GM03348 (cell line): ENCODE measurements at regions not wholly inside any gene's neighbourhood (a gene's known extent, or its start where the extent isn't known, plus 50 kb on each side); places are given as distances from the start of the nearest gene placed in this dataset.
"Not testable (repeated sequence)": the region's sequence is repeated elsewhere in the genome, so short reads cannot be mapped to it uniquely, and the experiment has no call there.

Experiments used
- DNase-seq: peaks from one replicate; pipeline ENCODE4 v3.0.0; 2012; ENCODE audit warnings: low spot score

DNA sequence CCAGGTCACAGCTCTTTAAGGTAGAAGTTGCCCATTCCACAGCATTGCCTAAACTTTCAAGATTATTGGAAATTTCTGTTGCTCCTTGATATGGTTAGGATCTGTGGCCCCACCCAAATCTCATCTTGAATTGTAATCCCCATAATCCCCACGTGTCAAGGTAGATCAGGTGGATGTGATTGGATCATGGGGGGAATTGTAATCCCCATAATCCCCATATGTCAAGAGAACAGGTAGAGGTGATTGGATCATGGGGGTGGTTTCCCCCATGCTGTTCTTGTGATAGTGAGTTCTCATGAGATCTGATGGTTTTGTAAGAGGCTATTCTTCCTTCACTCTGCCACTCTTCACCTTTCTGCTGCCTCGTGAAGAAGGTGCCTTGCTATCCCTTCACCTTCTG, 327.4 kb upstream of the MAP3K7 start:
- no peak for DNase-seq

- no peak for DNase-seq
These were observed 326.5 kb upstream of the MAP3K7 start for GRCh38 chr6:90913266-90913960.

DNA sequence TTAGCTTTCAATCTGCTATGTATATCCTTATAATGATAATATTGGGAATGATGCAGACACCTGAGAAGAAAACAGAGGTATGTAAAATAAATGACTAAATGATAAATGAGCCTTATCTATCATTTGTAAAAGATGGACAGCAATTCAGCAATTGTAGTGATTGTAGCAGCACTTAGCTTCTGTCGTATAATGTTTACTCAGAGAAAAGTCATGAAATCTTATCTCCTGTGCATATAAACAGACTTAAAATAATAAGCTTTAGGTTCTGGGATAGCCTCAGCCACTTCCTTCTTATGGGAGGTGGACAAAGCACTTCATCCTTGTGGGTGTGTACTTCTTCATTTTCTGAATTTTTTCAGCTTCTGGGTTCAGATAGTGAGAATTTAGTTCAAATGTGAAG, 324.8 kb upstream of the MAP3K7 start:
- DNase-seq: no peak

DNA sequence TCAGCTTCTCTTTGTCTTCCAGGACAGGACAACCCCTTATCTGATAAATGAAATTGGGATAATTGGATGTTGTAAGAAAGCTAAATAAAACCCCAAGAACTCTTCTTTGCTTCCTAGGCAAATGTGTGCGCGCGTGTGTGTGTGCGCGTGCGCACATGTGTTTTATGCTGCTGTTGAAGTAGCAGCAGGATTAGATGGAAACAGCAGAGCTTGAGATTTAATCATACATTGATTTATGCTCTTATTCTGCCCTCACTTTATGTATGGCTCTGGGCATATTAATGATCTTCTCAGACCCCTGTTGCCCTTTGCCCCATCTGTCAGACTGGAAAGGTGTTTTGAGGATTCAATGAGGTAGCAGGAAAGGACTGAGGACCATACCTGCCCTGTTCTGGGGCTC, 324.0 kb upstream of the MAP3K7 start:
- DNase-seq: no peak

DNA sequence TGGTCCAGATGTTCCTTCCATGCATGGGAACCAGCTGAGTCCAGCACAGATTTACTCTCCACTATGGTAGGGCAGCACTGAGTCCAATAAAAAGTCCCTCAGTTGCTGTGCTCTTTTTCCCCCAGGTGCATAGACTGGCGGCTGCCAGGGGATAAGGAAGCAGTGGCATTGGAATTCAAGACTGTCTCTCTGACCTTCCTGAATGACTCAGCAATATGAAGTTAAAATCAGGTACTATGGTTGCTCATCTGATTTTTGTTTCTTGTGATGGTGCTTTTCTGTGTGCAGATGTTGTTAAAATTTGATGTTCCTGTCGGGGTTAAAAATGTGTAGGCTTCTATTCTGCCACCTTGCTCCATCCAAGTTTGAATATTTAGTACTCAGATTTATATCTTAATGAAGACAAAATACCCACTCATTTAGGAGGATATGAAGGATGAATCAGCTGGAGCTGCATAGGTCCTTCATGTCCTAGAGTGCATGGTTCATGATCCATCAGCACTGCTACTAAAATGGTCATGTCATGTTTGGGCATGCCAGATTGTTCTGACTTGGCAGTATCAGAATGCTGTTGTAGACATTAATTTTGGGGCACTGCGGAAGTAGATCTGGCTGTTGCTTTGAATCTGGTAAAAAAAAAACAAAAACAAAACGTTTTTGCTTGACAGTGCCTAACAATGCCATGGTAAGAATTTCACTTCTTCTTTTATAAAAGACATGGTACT, 321.2 kb upstream of the MAP3K7 start:
- no peak for DNase-seq

DNA sequence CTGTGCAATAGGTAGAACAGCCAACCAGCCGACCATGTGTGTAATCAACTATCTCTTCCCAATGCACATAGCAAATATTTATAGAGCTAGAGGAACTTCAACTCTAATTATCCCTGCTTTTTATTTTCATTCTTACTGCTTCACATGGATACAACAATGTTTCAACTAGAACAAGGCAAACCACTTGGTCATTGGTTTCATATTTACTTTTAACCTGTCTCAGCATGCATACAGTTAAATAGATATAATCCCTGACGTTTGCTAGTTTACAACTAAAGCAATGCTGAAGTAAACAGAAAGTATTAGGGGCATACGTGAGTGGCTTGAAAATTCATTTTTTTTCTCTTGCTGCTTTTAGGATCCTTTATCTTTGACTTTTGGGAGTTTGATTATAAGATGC, 318.5 kb upstream of the MAP3K7 start:
- no peak for DNase-seq

DNA sequence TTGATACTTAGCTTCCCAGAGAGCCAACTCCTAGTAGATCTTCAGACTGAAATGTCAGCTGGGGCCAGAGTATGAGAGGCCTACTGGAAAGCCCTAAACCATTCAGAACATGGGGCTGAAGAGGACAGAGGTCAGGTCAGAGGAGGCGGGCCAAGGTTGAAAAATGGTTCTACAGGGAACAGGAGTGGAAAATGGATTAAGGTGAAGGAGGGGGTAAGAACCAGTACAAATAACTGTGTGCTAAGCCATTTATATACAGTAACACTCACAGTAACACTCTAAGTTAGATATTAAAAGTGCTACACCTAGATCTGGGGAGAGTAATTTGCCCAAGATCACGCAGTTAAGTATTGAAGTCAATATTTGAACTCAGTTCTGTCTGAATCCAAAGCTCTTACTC, 313.2 kb upstream of the MAP3K7 start:
- DNase-seq: no peak

- DNase-seq: no peak
These were observed 311.9 kb upstream of the MAP3K7 start for GRCh38 chr6:90898763-90899162.

- no peak for DNase-seq
These were observed 309.2 kb upstream of the MAP3K7 start for GRCh38 chr6:90896075-90896547.

DNA sequence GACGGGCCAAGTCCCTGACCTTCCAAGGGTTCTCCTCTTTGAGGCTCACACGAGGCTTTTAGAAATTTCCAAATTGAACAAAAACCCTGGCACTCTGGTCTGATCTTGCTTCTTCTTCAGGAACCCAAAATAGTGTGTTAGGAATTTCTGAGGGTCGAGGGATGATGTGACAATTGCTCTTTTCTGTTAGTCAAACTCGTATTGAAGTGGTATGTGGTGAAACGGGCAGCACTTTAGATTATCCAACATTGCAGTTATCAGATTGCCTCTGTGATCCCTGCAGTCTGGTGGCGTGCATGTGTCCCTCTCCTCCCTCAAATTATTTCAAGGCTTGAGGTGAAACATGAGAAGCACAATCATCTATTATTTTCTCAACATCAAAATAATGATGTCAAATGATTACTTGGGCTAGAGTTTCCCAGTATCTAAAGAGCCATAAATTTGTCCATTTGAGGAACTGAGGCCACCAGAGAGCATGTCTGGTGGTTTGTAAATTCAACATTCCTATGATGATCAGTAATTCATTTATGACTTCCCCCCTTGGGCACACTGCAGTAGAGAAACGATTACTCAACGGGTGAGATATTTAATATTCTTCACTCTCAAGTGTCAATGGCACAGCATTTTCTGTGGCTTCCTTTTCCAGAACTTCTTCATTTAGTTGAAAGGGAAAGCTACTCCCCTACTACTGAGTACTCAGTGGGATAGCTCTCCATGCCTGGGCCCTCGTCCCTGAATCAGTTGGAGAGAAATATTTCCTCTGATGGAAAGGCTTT, 308.6 kb upstream of the MAP3K7 start:
- DNase-seq: no peak

GRCh38 chr6:90894285-90895130, 307.6 kb upstream of the MAP3K7 start:
- no peak for DNase-seq

DNA sequence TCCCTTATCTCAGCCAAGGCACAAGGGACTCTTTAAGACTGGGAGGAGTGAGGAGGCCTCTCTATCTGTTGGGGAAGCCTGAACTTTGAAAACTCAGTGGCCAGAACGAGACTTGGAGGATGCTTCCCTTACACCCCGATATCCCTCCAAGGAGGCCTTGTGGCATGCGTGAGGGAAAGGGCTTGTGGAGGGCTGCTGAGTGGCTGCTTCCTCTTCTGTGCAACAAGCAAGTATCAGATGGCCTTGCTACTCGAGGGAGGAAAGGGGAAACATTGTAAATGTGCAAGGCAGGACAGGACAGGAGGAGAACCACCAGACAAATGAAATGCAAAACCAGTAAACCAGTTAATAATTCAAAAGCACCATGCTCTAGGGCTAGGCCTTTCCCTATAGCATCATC, 306.5 kb upstream of the MAP3K7 start:
- DNase-seq: no peak

- DNase-seq: no peak
These were observed 305.4 kb upstream of the MAP3K7 start for GRCh38 chr6:90892271-90892670.

- no peak for DNase-seq
These were observed 304.5 kb upstream of the MAP3K7 start for GRCh38 chr6:90891355-90891754.

DNA sequence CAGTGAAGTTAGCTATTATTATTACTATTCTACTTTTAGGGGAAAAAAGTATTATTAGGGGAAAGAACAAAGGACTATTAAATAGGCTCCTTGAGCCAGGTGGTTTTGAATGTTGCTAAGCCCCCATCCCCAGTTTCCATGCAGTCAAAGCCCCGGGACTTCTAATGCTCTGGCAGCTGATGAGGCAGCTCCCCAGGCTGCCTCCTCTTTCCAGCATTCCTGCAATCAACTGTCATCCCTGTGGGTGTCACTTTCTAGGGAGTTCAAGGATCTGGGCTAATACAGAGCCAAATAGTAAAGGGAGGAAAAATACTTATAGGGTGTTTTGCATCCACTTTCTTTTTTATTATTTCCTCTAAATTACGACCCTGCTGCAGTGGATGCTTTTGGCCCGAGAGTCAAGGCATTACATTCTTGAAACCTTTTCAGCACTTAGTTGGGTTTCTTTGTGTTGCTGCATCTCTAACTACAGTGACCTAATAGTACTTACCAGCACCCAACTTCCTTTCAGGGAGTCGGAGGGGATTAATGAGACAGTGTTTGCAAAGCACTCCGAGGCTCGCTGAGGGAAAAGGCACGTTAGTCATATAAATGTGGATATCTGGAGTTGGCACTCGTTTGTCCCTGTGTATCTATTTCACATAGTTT, 303.9 kb upstream of the MAP3K7 start:
- no peak for DNase-seq

DNA sequence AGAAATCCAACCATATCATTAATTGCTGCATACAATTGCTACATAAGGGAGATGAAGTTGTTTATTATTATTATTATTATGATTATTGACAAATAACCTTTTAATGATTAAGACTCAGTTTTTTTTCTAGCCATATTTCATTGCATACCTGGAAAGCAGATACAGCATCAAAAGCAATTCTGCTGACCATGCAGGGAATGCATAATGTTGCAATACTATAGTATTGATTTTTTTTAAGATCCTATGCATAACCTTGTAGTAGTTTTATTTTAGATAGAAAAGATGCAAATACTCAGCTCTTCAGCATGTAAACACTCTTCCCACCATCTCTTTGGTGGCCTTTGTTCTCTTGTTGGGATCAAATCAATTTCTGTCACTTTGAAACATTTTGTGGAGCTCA, 300.9 kb upstream of the MAP3K7 start:
- no peak for DNase-seq

GRCh38 chr6:90885611-90886056, 298.8 kb upstream of the MAP3K7 start:
- no peak for DNase-seq

DNA sequence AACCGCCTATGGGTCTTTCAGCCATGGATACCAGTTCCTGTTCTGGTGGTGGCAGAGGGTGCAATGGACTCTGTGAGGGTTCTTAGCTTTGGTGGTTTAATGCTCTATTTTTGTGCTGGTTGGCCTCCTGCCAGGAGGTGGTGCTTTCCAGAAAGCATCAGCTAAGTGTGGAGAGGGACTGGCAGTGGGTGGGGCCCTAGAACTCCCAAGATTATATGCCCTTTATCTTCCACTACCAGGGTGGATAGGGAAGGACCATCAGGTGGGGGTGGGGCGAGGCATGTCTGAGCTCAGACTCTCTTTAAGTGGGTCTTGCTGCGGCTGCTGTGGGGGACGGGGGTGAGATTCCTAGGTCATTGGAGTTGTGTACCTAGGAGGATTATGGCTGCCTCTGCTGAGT, 298.3 kb upstream of the MAP3K7 start:
- not testable (repeated sequence) for DNase-seq

DNA sequence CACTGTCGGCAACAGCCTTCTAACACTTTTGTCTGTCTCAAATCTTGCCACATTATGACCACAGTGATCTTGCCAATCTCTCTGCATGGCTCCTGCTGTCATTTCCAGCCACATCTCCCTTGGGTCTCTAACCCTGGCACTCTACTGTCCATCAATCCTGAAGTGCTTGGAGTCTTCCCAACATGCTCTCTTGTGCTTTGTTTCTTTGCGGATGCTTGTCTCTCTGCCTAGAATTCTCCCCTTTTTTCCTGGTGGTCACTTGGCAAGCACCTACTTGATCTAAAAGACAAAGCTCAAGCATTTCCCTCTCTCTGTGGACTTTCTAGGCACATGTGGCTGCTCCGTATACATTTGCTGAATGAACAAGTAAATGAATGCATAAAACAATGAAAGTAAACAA, 290.7 kb upstream of the MAP3K7 start:
- no peak for DNase-seq

DNA sequence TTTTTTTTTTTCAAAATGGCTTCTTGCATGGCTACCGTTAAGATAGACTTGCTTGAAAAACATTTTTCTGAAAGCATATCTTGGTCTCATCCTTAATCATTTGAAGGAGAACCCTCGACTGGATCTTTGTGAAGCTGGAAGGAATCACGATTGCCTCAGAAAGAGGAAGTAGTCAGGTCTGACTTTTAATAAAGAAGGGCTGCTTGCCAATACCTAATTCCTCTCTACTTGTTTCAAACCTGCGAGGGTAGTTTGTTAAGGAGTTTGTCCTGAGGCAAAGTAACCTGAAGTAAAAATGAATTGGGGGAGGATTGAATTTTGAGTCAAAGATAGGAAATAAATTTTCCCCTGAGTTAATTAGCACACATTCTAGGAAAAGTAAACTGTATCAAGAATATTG, 288.1 kb upstream of the MAP3K7 start:
- DNase-seq: no peak

DNA sequence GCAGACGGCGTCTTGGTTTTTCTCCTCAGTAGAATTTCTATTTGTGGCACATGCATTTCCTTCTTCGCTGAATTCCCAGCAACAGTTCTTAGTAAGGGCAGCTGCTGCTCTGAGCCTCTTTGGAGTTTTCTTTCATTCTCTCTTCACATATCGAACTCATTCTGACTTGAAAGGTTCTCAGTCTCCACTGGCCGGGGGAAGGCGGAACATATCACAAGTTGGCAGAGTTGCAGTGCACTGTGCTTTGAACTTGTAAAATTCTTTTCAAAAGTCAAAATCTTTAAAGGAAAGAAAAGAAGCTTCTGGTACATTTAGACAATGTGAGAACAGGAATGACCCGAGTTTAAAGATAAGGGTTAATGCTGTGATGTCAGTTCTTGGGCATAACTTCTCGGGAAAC, 286.1 kb upstream of the MAP3K7 start:
- DNase-seq: no peak

- no peak for DNase-seq
These were observed 283.7 kb upstream of the MAP3K7 start for GRCh38 chr6:90870561-90870960.
